ENCODE measurements at regions not wholly inside any gene's neighbourhood (a gene's known extent, or its start where the extent isn't known, plus 50 kb on each side); places are given as distances from the start of the nearest gene placed in this dataset.

DNA sequence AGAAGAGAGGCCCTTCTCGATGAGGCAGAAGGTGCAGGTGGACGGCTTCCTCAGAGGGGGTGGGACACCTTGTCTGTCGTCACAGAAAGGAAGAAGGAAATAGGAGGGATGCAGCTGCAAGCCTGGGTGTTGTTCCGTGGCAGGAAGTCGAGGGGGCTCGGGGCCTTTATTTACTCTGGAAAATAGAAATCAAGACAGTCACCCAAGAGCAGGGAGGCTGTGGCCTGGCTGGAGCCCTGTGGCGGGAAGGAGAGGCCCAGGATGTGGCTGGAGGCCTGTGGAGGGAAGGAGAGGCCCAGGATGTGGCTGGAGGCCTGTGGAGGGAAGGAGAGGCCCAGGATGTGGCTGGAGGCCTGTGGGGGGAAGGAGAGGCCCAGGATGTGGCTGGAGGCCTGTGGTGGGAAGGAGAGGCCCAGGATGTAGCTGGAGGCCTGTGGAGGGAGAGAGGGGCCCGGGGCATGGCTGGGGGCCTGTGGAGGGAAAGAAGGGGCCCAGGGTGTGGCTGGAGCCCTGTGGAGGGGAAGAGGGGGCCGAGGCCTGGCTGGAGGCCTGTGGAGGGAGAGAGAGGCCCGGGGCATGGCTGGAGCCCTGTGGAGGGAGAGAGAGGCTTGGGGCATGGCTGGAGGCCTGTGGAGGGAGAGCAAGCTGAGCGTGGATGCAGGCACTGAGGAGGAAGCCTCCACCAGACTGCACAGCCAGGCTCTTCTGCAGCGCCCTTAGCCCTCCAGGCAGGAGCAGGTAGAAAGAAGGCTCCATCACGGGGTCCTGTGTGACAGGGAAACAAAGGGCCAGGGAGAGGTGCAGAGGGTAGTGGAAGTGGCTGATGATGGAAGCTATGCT is 97.3 kb upstream of the SFMBT2 start:
- no peaks in the 10 kb centered on the region for H3K4me1 Mint-ChIP-seq
- no peak overlapping the region for H3K27ac Mint-ChIP-seq
- TF ChIP-seq CTCF (conservative IDR thresholded peaks at IDR 0.05): no peak
- no peak for DNase-seq
- peaks cover 10% of the 10 kb centered on the region for H3K27me3 ChIP-seq (ENCODE audit: control insufficient read depth, insufficient read depth, low read length, poor library complexity, severe bottlenecking)
- H3K36me3 ChIP-seq (ENCODE audit: control insufficient read depth, insufficient read depth, low read length): no peaks in the 10 kb centered on the region
- 89 to 92% methylated on average over 8 to 13 of the region's 13 CpGs for WGBS, 2 experiments (ENCODE audit: insufficient coverage in 1 of 2, insufficient read length in 1 of 2)
- no peak overlapping the region for H3K4me3 Mint-ChIP-seq
- H3K36me3 Mint-ChIP-seq (ENCODE audit: low read depth): peaks cover 3% of the 10 kb centered on the region
- H3K9ac ChIP-seq (ENCODE audit: extremely low read depth, low read length, poor library complexity, severe bottlenecking): no peak overlapping the region
- H3K27ac ChIP-seq (ENCODE audit: low read depth, low read length): no peak overlapping the region
- peaks cover 35% of the 10 kb centered on the region for H3K9me3 Mint-ChIP-seq
- no peaks in the 10 kb centered on the region for H3K4me1 ChIP-seq (ENCODE audit: control insufficient read depth, insufficient read depth, low read length)
- no peak overlapping the region for H3K4me3 ChIP-seq (ENCODE audit: low read length)
- peaks cover 37% of the 10 kb centered on the region for H3K9me3 ChIP-seq (ENCODE audit: control insufficient read depth, low read length)
- peaks cover 24% of the 10 kb centered on the region for H3K27me3 Mint-ChIP-seq (ENCODE audit: insufficient read depth)

GRCh38 chr10:7506571-7506970 is 95.7 kb upstream of the SFMBT2 start:
- Mint-ChIP-seq H3K4me1 (no peaks in the 10 kb centered on the region), H3K27me3 (ENCODE audit: insufficient read depth) (peaks cover 23% of the 10 kb centered on the region), H3K4me3 (no peak overlapping the region), H3K36me3 (ENCODE audit: low read depth) (peaks cover 3% of the 10 kb centered on the region), H3K27ac (no peak overlapping the region), H3K9me3 (peaks cover 28% of the 10 kb centered on the region)
- no peak overlapping the region for H3K27ac ChIP-seq (ENCODE audit: low read depth, low read length)
- TF ChIP-seq CTCF (conservative IDR thresholded peaks at IDR 0.05): no peak
- no peak for DNase-seq
- no peaks in the 10 kb centered on the region for H3K4me1 ChIP-seq (ENCODE audit: control insufficient read depth, insufficient read depth, low read length)
- no peaks in the 10 kb centered on the region for H3K36me3 ChIP-seq (ENCODE audit: control insufficient read depth, insufficient read depth, low read length)
- H3K4me3 ChIP-seq (ENCODE audit: low read length): no peak overlapping the region
- H3K27me3 ChIP-seq (ENCODE audit: control insufficient read depth, insufficient read depth, low read length, poor library complexity, severe bottlenecking): peaks cover 10% of the 10 kb centered on the region
- no peak overlapping the region for H3K9ac ChIP-seq (ENCODE audit: extremely low read depth, low read length, poor library complexity, severe bottlenecking)
- peaks cover 25% of the 10 kb centered on the region for H3K9me3 ChIP-seq (ENCODE audit: control insufficient read depth, low read length)
- WGBS, 2 experiments (ENCODE audit: insufficient coverage in 1 of 2, insufficient read length in 1 of 2): 82 to 86% methylated on average over 3 of the region's 3 CpGs

DNA sequence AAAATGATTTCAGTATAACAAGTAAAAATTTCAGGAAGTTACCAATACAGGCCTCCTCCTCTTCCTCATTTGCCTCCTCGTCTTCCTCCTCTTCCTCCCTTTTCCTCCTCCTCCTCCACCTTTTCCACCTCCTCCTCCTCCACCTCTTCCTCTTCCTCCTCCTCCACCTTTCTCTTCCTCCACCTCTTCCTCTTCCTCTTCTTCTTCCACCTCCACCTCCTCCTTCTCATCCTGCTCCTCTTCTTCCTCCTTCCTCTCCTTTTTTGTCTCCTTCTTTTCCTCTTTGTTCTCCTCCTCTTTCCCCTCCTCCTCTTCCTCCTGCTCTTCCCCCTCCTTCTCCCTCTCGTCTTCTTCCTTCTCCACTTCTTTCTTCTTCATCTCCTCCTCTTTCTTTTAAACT is 94.4 kb upstream of the SFMBT2 start:
- Histone ChIP-seq H3K9me3 (ENCODE audit: control insufficient read depth, low read length) (peaks cover 12% of the 10 kb centered on the region), H3K4me1 (ENCODE audit: control insufficient read depth, insufficient read depth, low read length) (no peaks in the 10 kb centered on the region), H3K36me3 (ENCODE audit: control insufficient read depth, insufficient read depth, low read length) (no peaks in the 10 kb centered on the region), H3K27me3 (ENCODE audit: control insufficient read depth, insufficient read depth, low read length, poor library complexity, severe bottlenecking) (peaks cover 10% of the 10 kb centered on the region), H3K9ac (ENCODE audit: extremely low read depth, low read length, poor library complexity, severe bottlenecking) (no peak overlapping the region), H3K4me3 (ENCODE audit: low read length) (no peak overlapping the region), H3K27ac (ENCODE audit: low read depth, low read length) (no peak overlapping the region)
- H3K4me1 Mint-ChIP-seq: no peaks in the 10 kb centered on the region
- no peaks in the 10 kb centered on the region for H3K36me3 Mint-ChIP-seq (ENCODE audit: low read depth)
- H3K9me3 Mint-ChIP-seq: peaks cover 17% of the 10 kb centered on the region
- no peak for TF ChIP-seq CTCF (conservative IDR thresholded peaks at IDR 0.05)
- H3K27ac Mint-ChIP-seq: no peak overlapping the region
- no peak for DNase-seq
- 88 to 100% methylated on average over 1 to 2 of the region's 2 CpGs for WGBS, 2 experiments (ENCODE audit: insufficient coverage in 1 of 2, insufficient read length in 1 of 2)
- H3K4me3 Mint-ChIP-seq: no peak overlapping the region
- peaks cover 22% of the 10 kb centered on the region for H3K27me3 Mint-ChIP-seq (ENCODE audit: insufficient read depth)

Measured in endodermal cell (in vitro differentiated cells).